Neural progenitor cell (in vitro differentiated cells): ENCODE measurements at regions not wholly inside any gene's neighbourhood (a gene's known extent, or its start where the extent isn't known, plus 50 kb on each side); places are given as distances from the start of the nearest gene placed in this dataset.

Source experiments
- EZH2phosphoT487 ChIP-seq: fragments of 200-600 bp; sonication (generic); IDR thresholded peaks from 2 replicates; pipeline ENCODE4 v1.6.1; 2017; ENCODE audit warnings: antibody characterized with exemption
- TF ChIP-seq, protein P1 (sequence below): fragments of 200-600 bp; sonication (generic); IDR thresholded peaks from 2 replicates; pipeline ENCODE4 v1.5.1; 2017; ENCODE audit warnings: antibody characterized with exemption, mild to moderate bottlenecking

DNA sequence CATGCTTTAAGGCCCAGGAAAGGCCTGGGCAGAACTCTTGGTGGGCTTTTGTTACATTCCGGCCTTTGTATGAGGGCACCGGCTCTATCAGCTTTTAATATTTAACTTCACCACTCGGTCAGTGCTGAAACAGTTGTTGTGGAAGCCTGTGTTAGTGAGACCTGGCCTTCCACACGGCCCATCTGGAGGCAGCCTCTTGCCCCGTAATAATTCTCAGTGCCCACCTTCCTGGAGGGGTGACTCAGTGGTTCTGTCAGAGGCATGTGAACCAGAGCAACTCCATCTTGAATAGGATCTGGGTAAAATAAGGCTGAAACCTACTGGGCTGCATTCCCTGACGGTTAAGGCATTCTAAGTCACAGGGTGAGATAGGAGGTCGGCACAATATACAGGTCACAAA, 162.0 kb upstream of the STS start:
- TF ChIP-seq, protein P1, sequence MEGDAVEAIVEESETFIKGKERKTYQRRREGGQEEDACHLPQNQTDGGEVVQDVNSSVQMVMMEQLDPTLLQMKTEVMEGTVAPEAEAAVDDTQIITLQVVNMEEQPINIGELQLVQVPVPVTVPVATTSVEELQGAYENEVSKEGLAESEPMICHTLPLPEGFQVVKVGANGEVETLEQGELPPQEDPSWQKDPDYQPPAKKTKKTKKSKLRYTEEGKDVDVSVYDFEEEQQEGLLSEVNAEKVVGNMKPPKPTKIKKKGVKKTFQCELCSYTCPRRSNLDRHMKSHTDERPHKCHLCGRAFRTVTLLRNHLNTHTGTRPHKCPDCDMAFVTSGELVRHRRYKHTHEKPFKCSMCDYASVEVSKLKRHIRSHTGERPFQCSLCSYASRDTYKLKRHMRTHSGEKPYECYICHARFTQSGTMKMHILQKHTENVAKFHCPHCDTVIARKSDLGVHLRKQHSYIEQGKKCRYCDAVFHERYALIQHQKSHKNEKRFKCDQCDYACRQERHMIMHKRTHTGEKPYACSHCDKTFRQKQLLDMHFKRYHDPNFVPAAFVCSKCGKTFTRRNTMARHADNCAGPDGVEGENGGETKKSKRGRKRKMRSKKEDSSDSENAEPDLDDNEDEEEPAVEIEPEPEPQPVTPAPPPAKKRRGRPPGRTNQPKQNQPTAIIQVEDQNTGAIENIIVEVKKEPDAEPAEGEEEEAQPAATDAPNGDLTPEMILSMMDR, result no peak
- no peak for TF ChIP-seq EZH2phosphoT487
